Thoracic aorta (tissue), 2 donors: ENCODE measurements at regions not wholly inside any gene's neighbourhood (a gene's known extent, or its start where the extent isn't known, plus 50 kb on each side); places are given as distances from the start of the nearest gene placed in this dataset.

ENCODE experiments used
- ATAC-seq: fragments of 150-250 bp; one replicate; pipeline ENCODE4 v1.8.0; 2017; ENCODE audit warnings: low read depth; ENCODE audit not compliant: insufficient number of reproducible peaks, low FRiP score
- DNase-seq: peaks from one replicate; pipeline ENCODE4 v3.0.0-alpha.2; 2020; ENCODE audit warnings: low spot score
- H3K27ac ChIP-seq, 2 donors: fragments of 200-600 bp; sonication (generic); 1 replicate in 1 of 2; 2 replicates in 1 of 2; pipeline ENCODE4 v1.5.1; 2016; ENCODE audit warnings: mild to moderate bottlenecking in 2 of 2, moderate library complexity in 2 of 2
- H3K27me3 ChIP-seq: fragments of 200-600 bp; sonication (generic); replicated peaks from 2 replicates; pipeline ENCODE4 v1.6.0; 2016; ENCODE audit warnings: mild to moderate bottlenecking; ENCODE audit not compliant: insufficient read depth
- H3K36me3 ChIP-seq: fragments of 200-600 bp; sonication (generic); one replicate; pipeline ENCODE4 v1.5.1; 2016
- H3K4me1 ChIP-seq, 2 donors: fragments of 200-600 bp; sonication (generic); 1 replicate in 1 of 2; 2 replicates in 1 of 2; pipeline versions ENCODE4 v1.5.1 to v1.6.0; 2016; ENCODE audit warnings: low read depth in 2 of 2, mild to moderate bottlenecking in 1 of 2; ENCODE audit not compliant: control insufficient read depth in 1 of 2
- H3K4me3 ChIP-seq: fragments of 200-600 bp; sonication (generic); 2 replicates; pipeline ENCODE4 v1.5.1; 2016; ENCODE audit warnings: mild to moderate bottlenecking
- H3K9me3 ChIP-seq: fragments of 200-600 bp; sonication (generic); 2 replicates; pipeline ENCODE4 v1.5.1; 2016
- CTCF ChIP-seq: fragments of 200-600 bp; sonication (generic); IDR thresholded peaks from one replicate; pipeline ENCODE4 v1.5.1; 2019; ENCODE audit warnings: antibody characterized with exemption

- ATAC-seq = no peak
- no peaks in the 10 kb centered on the region for H3K36me3 ChIP-seq
- no peak overlapping the region for H3K4me3 ChIP-seq
- H3K27ac ChIP-seq = no peak overlapping the region
- TF ChIP-seq CTCF = no peak
- no peaks in the 10 kb centered on the region for H3K9me3 ChIP-seq
- no peak for DNase-seq
- no peaks in the 10 kb centered on the region for H3K4me1 ChIP-seq
- no peaks in the 10 kb centered on the region for H3K27me3 ChIP-seq
These were observed 72.5 kb upstream of the TAF11L2 start for GRCh38 chr5:17425385-17426070.

GRCh38 chr5:17426104-17426749 is 71.8 kb upstream of the TAF11L2 start:
- Histone ChIP-seq H3K4me1 (no peaks in the 10 kb centered on the region), H3K9me3 (no peaks in the 10 kb centered on the region)
- no peak for TF ChIP-seq CTCF

GRCh38 chr5:17428176-17428800 is 69.7 kb upstream of the TAF11L2 start:
- DNase-seq = no peak
- H3K4me1 ChIP-seq = no peaks in the 10 kb centered on the region
- no peaks in the 10 kb centered on the region for H3K9me3 ChIP-seq
- H3K27ac ChIP-seq = no peak overlapping the region
- TF ChIP-seq CTCF = no peak
- H3K27me3 ChIP-seq = no peaks in the 10 kb centered on the region
- no peak overlapping the region for H3K4me3 ChIP-seq
- no peak for ATAC-seq
- H3K36me3 ChIP-seq = no peaks in the 10 kb centered on the region

More at GRCh38 chr5:17426104-17426749, 71.8 kb upstream of the TAF11L2 start:
- DNase-seq (no peak), ATAC-seq (no peak)
- Histone ChIP-seq H3K4me3 (no peak overlapping the region), H3K27ac (no peak overlapping the region), H3K36me3 (no peaks in the 10 kb centered on the region), H3K27me3 (no peaks in the 10 kb centered on the region)

GRCh38 chr5:17429353-17429752 is 68.7 kb upstream of the TAF11L2 start:
- Histone ChIP-seq H3K4me3 (no peak overlapping the region), H3K36me3 (no peaks in the 10 kb centered on the region), H3K9me3 (no peaks in the 10 kb centered on the region), H3K27me3 (no peaks in the 10 kb centered on the region), H3K27ac (no peak overlapping the region), H3K4me1 (no peaks in the 10 kb centered on the region)
- DNase-seq (no peak), ATAC-seq (no peak)
- TF ChIP-seq CTCF = no peak

GRCh38 chr5:17430241-17430640 is 67.8 kb upstream of the TAF11L2 start:
- no peak overlapping the region for H3K4me3 ChIP-seq
- DNase-seq (no peak), ATAC-seq (no peak)
- H3K27me3 ChIP-seq = no peaks in the 10 kb centered on the region
- no peak for TF ChIP-seq CTCF
- H3K27ac ChIP-seq = no peak overlapping the region
- H3K4me1 ChIP-seq = no peaks in the 10 kb centered on the region
- no peaks in the 10 kb centered on the region for H3K36me3 ChIP-seq
- H3K9me3 ChIP-seq = no peaks in the 10 kb centered on the region
